HUES6 (cell line): ENCODE measurements at regions not wholly inside any gene's neighbourhood (a gene's known extent, or its start where the extent isn't known, plus 50 kb on each side); places are given as distances from the start of the nearest gene placed in this dataset.

Experiments used
- H3K27ac ChIP-seq: 2 replicates; pipeline ENCODE4 v1.7.0; 2013; ENCODE audit warnings: low read depth, mild to moderate bottlenecking, low read length, inconsistent platforms
- H3K27me3 ChIP-seq: 2 replicates; pipeline ENCODE4 v1.6.1; 2013; ENCODE audit warnings: low read length; ENCODE audit not compliant: control insufficient read depth, insufficient read depth
- H3K36me3 ChIP-seq: 2 replicates; pipeline ENCODE4 v1.6.1; 2013; ENCODE audit warnings: low read length; ENCODE audit not compliant: control insufficient read depth, insufficient read depth
- H3K4me1 ChIP-seq: 2 replicates; pipeline ENCODE4 v1.6.1; 2013; ENCODE audit warnings: low read length; ENCODE audit not compliant: control insufficient read depth, insufficient read depth
- H3K4me3 ChIP-seq: 2 replicates; pipeline ENCODE4 v1.5.1; 2013; ENCODE audit warnings: low read depth, low read length
- H3K9ac ChIP-seq: one replicate; pipeline ENCODE4 v1.6.1; 2013; ENCODE audit warnings: mild to moderate bottlenecking, low read length
- H3K9me3 ChIP-seq: 2 replicates; pipeline ENCODE4 v1.6.1; 2013; ENCODE audit warnings: low read depth, low read length; ENCODE audit not compliant: control insufficient read depth, insufficient read depth

DNA sequence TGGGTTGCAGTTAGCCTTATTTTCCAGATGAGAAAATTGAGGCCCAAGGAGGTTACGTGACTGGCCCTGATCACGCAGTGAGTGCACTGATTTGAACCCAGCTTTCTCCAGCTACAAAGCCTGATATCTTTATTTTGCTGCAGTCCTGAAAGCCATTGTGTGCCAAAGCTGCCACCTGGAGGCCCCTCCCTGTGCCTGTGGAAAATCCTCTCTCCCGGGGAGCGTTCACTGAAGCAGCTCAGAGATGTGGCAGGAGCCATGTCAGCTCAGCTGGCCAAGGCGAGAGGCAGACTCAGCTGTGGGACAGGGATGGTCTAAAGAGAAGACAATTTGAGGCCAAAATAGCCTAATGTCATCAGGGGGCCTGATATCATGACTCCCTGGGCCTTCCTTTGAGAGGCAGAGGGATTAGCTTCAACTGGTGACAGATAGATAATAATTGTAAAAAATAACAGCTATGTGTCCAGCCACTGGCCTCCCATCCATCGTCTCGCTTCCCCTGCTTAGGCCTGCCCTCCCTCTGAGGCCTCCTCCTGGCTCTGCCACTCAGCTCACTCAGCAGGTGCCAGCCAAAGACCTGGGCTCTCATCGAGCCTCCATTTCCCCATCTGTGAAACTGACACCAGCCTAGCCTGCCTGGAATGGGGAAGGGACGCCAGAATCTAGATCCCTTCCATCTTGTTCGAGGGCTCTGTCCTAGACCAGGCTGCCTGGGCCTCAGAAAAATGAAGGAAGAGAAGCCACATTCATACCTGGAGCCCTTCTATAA is 74.3 kb upstream of the GGTA1 start:
- peaks cover 17% of the 10 kb centered on the region; the same call in 1 of the 2 replicates for H3K4me1 ChIP-seq
- no peak overlapping the region for H3K4me3 ChIP-seq
- no peaks in the 10 kb centered on the region for H3K9me3 ChIP-seq
- H3K27me3 ChIP-seq = 0 out of 2 replicates have a peak, but pooled peaks cover 3% of the 10 kb centered on the region
- H3K27ac ChIP-seq = no peak overlapping the region
- no peaks in the 10 kb centered on the region for H3K36me3 ChIP-seq
- no peak overlapping the region for H3K9ac ChIP-seq

DNA sequence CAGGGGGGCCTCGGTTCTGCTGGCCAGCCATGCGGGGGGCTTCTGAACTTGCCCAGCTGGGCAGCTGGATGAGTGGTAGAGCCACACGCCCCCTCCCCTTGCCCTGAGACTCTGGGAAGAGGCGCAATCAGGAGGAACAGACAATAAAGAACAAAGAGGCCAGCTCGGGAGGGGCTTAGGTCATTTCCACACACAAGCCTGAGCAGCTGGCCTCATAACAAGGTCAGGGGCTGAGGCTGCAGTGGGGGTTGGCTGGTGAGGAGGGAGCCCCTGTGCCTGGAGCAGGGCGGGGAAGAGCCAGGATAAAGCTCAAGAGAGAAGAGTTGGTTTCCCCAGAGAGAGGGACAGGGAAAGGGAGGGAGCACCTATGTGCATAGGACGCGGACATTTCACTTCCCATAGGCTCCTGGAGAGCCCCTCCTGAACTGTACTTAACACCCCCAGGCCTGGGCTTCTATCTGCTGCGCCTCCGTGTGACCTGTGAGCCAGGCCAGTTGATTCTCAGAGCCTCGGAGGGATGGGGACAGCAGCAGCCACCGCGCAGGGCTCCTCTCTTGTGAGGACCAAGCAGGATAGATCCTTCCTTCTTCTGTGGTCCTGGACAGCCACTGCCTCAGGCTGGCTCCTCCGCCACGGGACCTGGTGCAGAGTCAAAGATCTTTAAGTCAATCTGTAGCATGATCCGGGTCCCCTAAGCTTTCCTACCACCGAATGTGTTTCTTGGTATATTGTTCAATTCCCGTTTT is 75.3 kb upstream of the GGTA1 start:
- Histone ChIP-seq H3K4me1 (peaks cover 17% of the 10 kb centered on the region; the same call in 1 of the 2 replicates), H3K9ac (no peak overlapping the region), H3K4me3 (no peak overlapping the region), H3K27ac (no peak overlapping the region), H3K9me3 (no peaks in the 10 kb centered on the region), H3K36me3 (no peaks in the 10 kb centered on the region), H3K27me3 (0 out of 2 replicates have a peak, but pooled peaks cover 3% of the 10 kb centered on the region)

GRCh38 chr9:121576281-121577075 is 75.0 kb upstream of the DAB2IP start:
- H3K27me3 ChIP-seq = no peaks in the 10 kb centered on the region
- H3K9me3 ChIP-seq = no peaks in the 10 kb centered on the region
- H3K36me3 ChIP-seq = no peaks in the 10 kb centered on the region
- no peak overlapping the region for H3K9ac ChIP-seq
- peaks cover 18% of the 10 kb centered on the region for H3K4me1 ChIP-seq
- no peak overlapping the region for H3K27ac ChIP-seq
- H3K4me3 ChIP-seq = no peak overlapping the region

DNA sequence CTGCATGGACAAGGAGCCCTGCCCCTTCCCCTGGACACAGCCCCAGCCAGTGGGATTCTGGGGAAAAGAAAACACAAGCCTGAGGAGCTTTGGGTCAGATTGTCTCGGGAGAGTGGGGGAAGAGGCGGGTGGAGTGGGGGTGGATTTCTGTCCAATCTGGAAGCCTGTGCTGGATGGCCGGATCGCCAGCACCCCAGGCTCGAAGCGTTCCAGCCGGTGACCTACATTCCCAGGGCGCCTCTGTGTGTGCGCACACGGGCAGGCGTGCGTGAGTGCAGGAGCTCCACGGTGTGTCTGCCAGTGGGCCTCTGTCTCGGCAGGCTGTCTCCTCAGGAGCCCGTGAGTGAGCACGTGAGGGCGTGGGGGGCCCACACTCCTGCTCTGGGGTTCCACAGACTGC is 74.3 kb upstream of the DAB2IP start:
- Histone ChIP-seq H3K4me1 (peaks cover 25% of the 10 kb centered on the region), H3K9me3 (no peaks in the 10 kb centered on the region), H3K36me3 (no peaks in the 10 kb centered on the region), H3K27me3 (no peaks in the 10 kb centered on the region), H3K27ac (no peak overlapping the region), H3K4me3 (no peak overlapping the region), H3K9ac (no peak overlapping the region)

GRCh38 chr9:121577572-121577971 is 73.9 kb upstream of the DAB2IP start:
- no peaks in the 10 kb centered on the region for H3K27me3 ChIP-seq
- H3K4me1 ChIP-seq = peaks cover 29% of the 10 kb centered on the region
- H3K4me3 ChIP-seq = no peak overlapping the region
- H3K9ac ChIP-seq = no peak overlapping the region
- H3K9me3 ChIP-seq = no peaks in the 10 kb centered on the region
- no peaks in the 10 kb centered on the region for H3K36me3 ChIP-seq
- no peak overlapping the region for H3K27ac ChIP-seq

DNA sequence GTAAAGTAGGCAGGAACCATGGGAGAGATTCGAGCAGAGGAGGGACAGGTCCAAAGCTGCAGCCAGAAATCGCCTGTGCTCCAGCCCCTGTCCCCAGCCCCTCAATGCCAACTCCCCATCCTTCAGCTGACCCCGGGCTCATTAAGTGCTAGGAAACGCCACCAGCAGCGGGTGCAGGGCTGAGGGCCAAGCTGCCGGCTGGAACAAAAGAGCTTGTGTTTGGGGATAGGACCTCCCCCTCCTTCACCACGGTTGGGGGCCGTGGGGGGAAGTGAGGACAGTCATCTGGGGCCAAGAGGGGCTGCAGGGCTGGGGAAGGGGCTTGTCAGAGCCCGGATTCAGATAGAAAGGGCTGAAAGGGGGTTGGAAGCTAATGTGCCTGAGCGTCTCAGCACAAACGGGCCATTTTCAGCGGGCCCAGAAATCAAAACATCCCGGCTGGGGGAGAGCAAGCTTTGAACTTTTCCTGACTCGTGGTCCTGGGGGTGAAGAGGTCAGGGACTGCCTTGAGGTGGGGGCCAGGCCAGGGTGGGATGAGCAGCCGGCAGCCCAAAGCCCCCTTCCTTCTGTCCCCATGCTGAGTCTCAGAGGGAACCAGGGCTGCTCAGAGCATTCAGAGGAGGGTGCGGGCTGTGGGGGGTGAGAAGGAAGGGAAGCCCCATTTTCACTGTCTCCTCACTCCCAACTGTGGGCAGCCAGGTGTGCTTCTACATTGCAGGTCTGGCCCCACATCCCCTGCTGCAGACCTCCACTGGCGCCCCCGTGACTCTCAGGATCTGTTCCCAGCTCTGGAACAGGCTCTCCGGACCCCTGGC is 69.4 kb upstream of the DAB2IP start:
- no peak overlapping the region for H3K9ac ChIP-seq
- no peaks in the 10 kb centered on the region for H3K36me3 ChIP-seq
- H3K27me3 ChIP-seq = no peaks in the 10 kb centered on the region
- no peak overlapping the region for H3K4me3 ChIP-seq
- no peaks in the 10 kb centered on the region for H3K9me3 ChIP-seq
- no peak overlapping the region for H3K27ac ChIP-seq
- peaks cover 23% of the 10 kb centered on the region for H3K4me1 ChIP-seq

DNA sequence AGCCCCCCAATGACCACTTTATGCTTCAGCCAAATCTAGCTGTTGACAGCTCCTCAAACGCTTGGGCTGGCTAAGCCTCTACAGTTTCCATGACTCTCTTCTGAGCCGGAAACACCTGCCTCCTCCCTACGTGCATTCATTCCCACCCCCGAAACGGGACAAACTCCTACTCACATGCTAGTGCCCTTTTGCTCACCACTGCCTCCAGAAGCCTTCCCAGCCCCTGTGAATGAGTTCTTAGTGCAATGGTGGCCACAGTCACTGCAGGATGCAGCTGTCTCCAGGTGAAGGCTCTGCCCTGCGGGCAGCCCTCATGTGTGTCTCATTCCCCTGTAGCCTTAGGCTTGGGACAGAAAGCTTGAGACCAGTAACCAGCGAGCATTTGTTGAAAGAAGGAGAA is 68.8 kb upstream of the DAB2IP start:
- Histone ChIP-seq H3K27ac (no peak overlapping the region), H3K4me1 (peaks cover 17% of the 10 kb centered on the region), H3K9ac (no peak overlapping the region), H3K27me3 (no peaks in the 10 kb centered on the region), H3K9me3 (no peaks in the 10 kb centered on the region), H3K36me3 (no peaks in the 10 kb centered on the region), H3K4me3 (no peak overlapping the region)

- peaks cover 14% of the 10 kb centered on the region for H3K4me1 ChIP-seq
- H3K36me3 ChIP-seq = no peaks in the 10 kb centered on the region
- H3K27me3 ChIP-seq = peaks cover 14% of the 10 kb centered on the region
- H3K4me3 ChIP-seq = no peak overlapping the region
- H3K27ac ChIP-seq = no peak overlapping the region
- no peak overlapping the region for H3K9ac ChIP-seq
- no peaks in the 10 kb centered on the region for H3K9me3 ChIP-seq
Measured at GRCh38 chr9:121584421-121584820, 67.0 kb upstream of the DAB2IP start.

DNA sequence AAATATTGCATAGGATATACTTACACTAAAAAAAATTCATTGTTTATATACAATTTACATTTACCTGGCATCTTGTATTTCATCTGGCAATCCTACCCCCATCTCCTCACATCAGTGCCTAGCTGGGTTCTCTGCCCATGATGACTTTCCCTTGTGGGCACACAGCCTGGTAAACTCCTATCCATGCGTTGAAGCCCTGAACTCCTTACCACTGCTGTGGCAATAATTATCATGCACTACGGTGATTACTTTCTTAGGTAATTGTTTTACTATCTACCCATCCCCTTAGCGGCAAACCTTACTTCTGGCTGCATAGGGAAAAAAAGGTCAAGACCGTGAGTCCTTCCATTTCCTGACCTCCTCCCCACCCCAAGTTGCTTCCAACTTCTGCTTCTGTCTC is 63.6 kb upstream of the DAB2IP start:
- Histone ChIP-seq H3K36me3 (no peaks in the 10 kb centered on the region), H3K4me1 (no peaks in the 10 kb centered on the region), H3K27me3 (peaks cover 26% of the 10 kb centered on the region), H3K9me3 (no peaks in the 10 kb centered on the region), H3K4me3 (no peak overlapping the region), H3K27ac (no peak overlapping the region), H3K9ac (no peak overlapping the region)

DNA sequence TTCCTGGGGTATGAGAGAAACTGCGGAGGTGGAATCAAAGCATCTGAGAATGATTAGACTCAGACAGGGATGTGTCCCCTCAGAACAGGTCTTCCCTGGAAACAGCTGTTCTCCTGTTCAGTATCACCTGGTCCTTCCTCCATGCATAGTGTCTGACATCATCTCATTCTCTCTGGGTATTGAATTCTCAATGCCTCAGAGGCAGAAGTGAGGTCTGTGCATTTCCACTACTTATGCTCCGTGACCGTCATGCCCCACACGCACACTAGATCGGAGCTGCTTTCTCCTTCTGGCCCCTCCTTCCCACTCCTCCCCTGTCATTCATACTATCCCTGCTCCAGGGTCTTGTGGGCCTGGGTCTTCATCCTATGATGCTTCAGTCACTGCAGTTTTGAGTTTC is 61.4 kb upstream of the DAB2IP start:
- Histone ChIP-seq H3K27ac (no peak overlapping the region), H3K9me3 (no peaks in the 10 kb centered on the region), H3K4me3 (no peak overlapping the region), H3K27me3 (peaks cover 26% of the 10 kb centered on the region), H3K4me1 (no peaks in the 10 kb centered on the region), H3K36me3 (no peaks in the 10 kb centered on the region), H3K9ac (no peak overlapping the region)
